Endothelial cell of umbilical vein (primary cell): ENCODE measurements at regions not wholly inside any gene's neighbourhood (a gene's known extent, or its start where the extent isn't known, plus 50 kb on each side); places are given as distances from the start of the nearest gene placed in this dataset.

ENCODE experiments used
- CTCF ChIP-seq, 2 donors: IDR thresholded peaks; 1 replicate in 1 of 2; 2 replicates in 1 of 2; pipeline ENCODE4 v1.5.1; 2011; ENCODE audit warnings: low read length in 2 of 2, mild to moderate bottlenecking in 2 of 2, moderate library complexity in 2 of 2, control low read depth in 1 of 2, inconsistent platforms in 1 of 2, low read depth in 1 of 2; ENCODE audit not compliant: insufficient read depth in 1 of 2; ENCODE audit errors: extremely low read depth in 1 of 2
- EZH2 ChIP-seq: IDR thresholded peaks from 2 replicates; pipeline ENCODE4 v1.6.1; 2012; ENCODE audit warnings: borderline replicate concordance, low read depth, mild to moderate bottlenecking, moderate library complexity, low read length, inconsistent platforms; ENCODE audit not compliant: severe bottlenecking
- MAX ChIP-seq: IDR thresholded peaks from 2 replicates; pipeline ENCODE4 v1.6.1; 2011; ENCODE audit not compliant: insufficient read depth, insufficient read length
- MYC ChIP-seq: IDR thresholded peaks from one replicate; pipeline ENCODE4 v1.6.1; 2011; ENCODE audit warnings: mild to moderate bottlenecking, low read depth, low read length
- POLR2A ChIP-seq: IDR thresholded peaks from 2 replicates; pipeline ENCODE4 v1.6.1; 2012; ENCODE audit warnings: low read depth, mild to moderate bottlenecking, control low read depth, low read length
- POLR2AphosphoS5 ChIP-seq: IDR thresholded peaks from 2 replicates; pipeline ENCODE4 v1.6.1; 2012; ENCODE audit warnings: low read depth, mild to moderate bottlenecking, control low read depth, low read length, moderate library complexity; ENCODE audit not compliant: insufficient read depth

GRCh38 chr22:48959496-48959895 lies 868.2 kb downstream of the BRD1 start:
- no peak for TF ChIP-seq CTCF (IDR thresholded peaks at IDR 0.05; ENCODE audit: extremely low read depth in 1 of 2, insufficient read depth in 1 of 2, low read depth in 1 of 2, low read length in 2 of 2)
- no peak for TF ChIP-seq POLR2A
- no peak for TF ChIP-seq POLR2AphosphoS5
- no peak for TF ChIP-seq MAX
- TF ChIP-seq EZH2: no peak
- TF ChIP-seq MYC: no peak
